ENCODE measurements at regions not wholly inside any gene's neighbourhood (a gene's known extent, or its start where the extent isn't known, plus 50 kb on each side); places are given as distances from the start of the nearest gene placed in this dataset.

GRCh38 chr1:5265438-5266075, 611.1 kb downstream of the AJAP1 start:
- no peak for TF ChIP-seq POLR2A (IDR thresholded peaks at IDR 0.05)
- TF ChIP-seq, protein P1, sequence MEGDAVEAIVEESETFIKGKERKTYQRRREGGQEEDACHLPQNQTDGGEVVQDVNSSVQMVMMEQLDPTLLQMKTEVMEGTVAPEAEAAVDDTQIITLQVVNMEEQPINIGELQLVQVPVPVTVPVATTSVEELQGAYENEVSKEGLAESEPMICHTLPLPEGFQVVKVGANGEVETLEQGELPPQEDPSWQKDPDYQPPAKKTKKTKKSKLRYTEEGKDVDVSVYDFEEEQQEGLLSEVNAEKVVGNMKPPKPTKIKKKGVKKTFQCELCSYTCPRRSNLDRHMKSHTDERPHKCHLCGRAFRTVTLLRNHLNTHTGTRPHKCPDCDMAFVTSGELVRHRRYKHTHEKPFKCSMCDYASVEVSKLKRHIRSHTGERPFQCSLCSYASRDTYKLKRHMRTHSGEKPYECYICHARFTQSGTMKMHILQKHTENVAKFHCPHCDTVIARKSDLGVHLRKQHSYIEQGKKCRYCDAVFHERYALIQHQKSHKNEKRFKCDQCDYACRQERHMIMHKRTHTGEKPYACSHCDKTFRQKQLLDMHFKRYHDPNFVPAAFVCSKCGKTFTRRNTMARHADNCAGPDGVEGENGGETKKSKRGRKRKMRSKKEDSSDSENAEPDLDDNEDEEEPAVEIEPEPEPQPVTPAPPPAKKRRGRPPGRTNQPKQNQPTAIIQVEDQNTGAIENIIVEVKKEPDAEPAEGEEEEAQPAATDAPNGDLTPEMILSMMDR (IDR thresholded peaks at IDR 0.05): no peak

Measured in prostate gland (tissue), 2 donors.